ENCODE measurements at regions not wholly inside any gene's neighbourhood (a gene's known extent, or its start where the extent isn't known, plus 50 kb on each side); places are given as distances from the start of the nearest gene placed in this dataset.

DNA sequence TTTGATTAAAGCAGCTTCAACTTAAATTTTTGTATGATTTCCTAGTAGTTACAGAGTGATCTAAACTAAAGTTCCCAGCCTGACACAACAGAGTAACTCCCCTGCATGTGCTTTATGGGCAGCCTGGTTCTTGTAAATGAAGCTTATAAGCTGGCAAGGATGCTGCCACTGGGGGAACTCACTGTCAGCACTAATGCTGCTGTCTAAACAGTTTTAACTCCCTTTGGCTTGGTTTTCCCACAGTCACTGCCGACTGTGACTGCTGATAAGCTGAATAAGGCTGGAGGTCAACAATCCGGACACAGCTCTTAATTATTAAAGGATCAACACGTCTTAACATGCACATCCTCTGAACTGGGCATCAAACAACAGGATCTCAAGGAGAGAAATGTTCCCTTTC is 130.1 kb downstream of the OTUD1 start:
- Histone ChIP-seq H3K27me3 (ENCODE audit: control insufficient read depth, insufficient read depth, low read length) (no peaks in the 10 kb centered on the region), H3K36me3 (ENCODE audit: control insufficient read depth, insufficient read depth, low read length) (no peaks in the 10 kb centered on the region), H3K9me3 (ENCODE audit: control insufficient read depth, insufficient read depth, low read depth, low read length) (no peaks in the 10 kb centered on the region), H2AFZ (ENCODE audit: low read length) (no peak overlapping the region), H3K27ac (ENCODE audit: insufficient read depth, low read length) (no peak overlapping the region), H3K9ac (ENCODE audit: insufficient read depth, low read length) (no peak overlapping the region), H3K4me3 (replicated peaks in 1 of 4; ENCODE audit: control extremely low read depth in 1 of 4, insufficient read depth in 1 of 4, low read depth in 3 of 4, low read length in 4 of 4) (no peak overlapping the region), H3K4me1 (ENCODE audit: control insufficient read depth, extremely low read depth, insufficient read depth, low read length) (no peaks in the 10 kb centered on the region), H3K4me2 (ENCODE audit: extremely low read depth, insufficient read depth, low read length) (no peak overlapping the region), H4K20me1 (ENCODE audit: control insufficient read depth, extremely low read depth, insufficient read depth, low read length) (no peaks in the 10 kb centered on the region), H3K79me2 (ENCODE audit: control insufficient read depth, insufficient read depth, low read length) (no peaks in the 10 kb centered on the region)
- DNase-seq (ENCODE audit: low read depth in 2 of 2), result no peak
- TF ChIP-seq, protein P1, sequence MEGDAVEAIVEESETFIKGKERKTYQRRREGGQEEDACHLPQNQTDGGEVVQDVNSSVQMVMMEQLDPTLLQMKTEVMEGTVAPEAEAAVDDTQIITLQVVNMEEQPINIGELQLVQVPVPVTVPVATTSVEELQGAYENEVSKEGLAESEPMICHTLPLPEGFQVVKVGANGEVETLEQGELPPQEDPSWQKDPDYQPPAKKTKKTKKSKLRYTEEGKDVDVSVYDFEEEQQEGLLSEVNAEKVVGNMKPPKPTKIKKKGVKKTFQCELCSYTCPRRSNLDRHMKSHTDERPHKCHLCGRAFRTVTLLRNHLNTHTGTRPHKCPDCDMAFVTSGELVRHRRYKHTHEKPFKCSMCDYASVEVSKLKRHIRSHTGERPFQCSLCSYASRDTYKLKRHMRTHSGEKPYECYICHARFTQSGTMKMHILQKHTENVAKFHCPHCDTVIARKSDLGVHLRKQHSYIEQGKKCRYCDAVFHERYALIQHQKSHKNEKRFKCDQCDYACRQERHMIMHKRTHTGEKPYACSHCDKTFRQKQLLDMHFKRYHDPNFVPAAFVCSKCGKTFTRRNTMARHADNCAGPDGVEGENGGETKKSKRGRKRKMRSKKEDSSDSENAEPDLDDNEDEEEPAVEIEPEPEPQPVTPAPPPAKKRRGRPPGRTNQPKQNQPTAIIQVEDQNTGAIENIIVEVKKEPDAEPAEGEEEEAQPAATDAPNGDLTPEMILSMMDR (conservative IDR thresholded peaks at IDR 0.05 in 1 of 2, IDR thresholded peaks at IDR 0.05 in 1 of 2; ENCODE audit: low read depth in 1 of 2, low read length in 2 of 2), result no peak
- TF ChIP-seq EZH2 (IDR thresholded peaks at IDR 0.05; ENCODE audit: low read length, missing control alignments), result no peak

DNA sequence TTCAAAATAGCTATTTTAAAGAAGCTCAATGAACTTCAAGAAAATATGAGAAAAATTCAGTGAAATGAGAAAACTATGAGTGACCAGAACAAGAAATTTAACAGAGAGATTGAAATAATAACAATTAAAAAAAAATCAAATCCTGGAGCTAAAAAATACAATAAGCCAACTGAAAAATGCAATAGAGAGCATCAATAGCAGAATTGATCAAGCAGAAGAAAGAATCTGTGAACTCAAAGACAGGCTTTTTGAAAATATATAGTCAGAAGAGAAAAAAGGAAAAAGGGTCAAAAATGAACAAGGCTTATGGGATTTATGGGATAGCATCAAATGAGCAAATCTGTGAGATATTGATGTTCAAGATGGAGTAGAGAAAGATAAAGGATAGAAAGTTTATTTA is 133.0 kb downstream of the OTUD1 start:
- Histone ChIP-seq H3K27ac (ENCODE audit: insufficient read depth, low read length) (no peak overlapping the region), H3K9ac (ENCODE audit: insufficient read depth, low read length) (no peak overlapping the region), H3K27me3 (ENCODE audit: control insufficient read depth, insufficient read depth, low read length) (no peaks in the 10 kb centered on the region), H3K79me2 (ENCODE audit: control insufficient read depth, insufficient read depth, low read length) (no peaks in the 10 kb centered on the region), H3K4me1 (ENCODE audit: control insufficient read depth, extremely low read depth, insufficient read depth, low read length) (no peaks in the 10 kb centered on the region), H4K20me1 (ENCODE audit: control insufficient read depth, extremely low read depth, insufficient read depth, low read length) (no peaks in the 10 kb centered on the region), H3K4me3 (replicated peaks in 1 of 4; ENCODE audit: control extremely low read depth in 1 of 4, insufficient read depth in 1 of 4, low read depth in 3 of 4, low read length in 4 of 4) (no peak overlapping the region), H3K4me2 (ENCODE audit: extremely low read depth, insufficient read depth, low read length) (no peak overlapping the region), H3K36me3 (ENCODE audit: control insufficient read depth, insufficient read depth, low read length) (no peaks in the 10 kb centered on the region), H3K9me3 (ENCODE audit: control insufficient read depth, insufficient read depth, low read depth, low read length) (no peaks in the 10 kb centered on the region), H2AFZ (ENCODE audit: low read length) (no peak overlapping the region)
- no peak for DNase-seq (ENCODE audit: low read depth in 2 of 2)
- TF ChIP-seq, protein P1 (conservative IDR thresholded peaks at IDR 0.05 in 1 of 2, IDR thresholded peaks at IDR 0.05 in 1 of 2; ENCODE audit: low read depth in 1 of 2, low read length in 2 of 2), result no peak
- no peak for TF ChIP-seq EZH2 (IDR thresholded peaks at IDR 0.05; ENCODE audit: low read length, missing control alignments)

DNA sequence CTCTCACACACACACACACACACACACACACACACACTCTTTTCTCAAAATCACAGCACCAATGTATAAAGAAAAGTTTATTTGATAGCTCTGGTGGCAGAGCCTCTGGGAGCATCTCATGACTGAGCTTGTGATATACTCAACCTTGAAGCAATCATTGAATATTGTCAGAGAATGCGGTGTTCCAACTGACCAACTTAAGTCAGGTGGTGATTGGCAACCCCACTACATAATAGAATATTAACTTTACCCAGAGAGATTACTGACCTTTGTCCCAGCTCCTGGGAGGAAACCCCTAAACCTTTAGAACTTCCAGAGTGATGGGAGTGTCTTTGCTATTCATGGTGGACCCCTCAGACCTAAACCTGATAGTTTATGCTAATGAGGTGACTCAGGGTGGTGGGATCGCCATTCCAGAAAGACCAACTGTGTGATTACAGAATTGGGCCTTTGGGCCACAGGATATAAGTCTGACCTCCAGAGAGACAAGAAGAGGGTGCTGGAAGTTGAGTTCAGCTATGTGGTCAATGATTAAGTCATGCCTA is 143.1 kb downstream of the OTUD1 start:
- Histone ChIP-seq H3K9ac (ENCODE audit: insufficient read depth, low read length) (no peak overlapping the region), H3K79me2 (ENCODE audit: control insufficient read depth, insufficient read depth, low read length) (no peaks in the 10 kb centered on the region), H3K4me3 (replicated peaks in 1 of 4; ENCODE audit: control extremely low read depth in 1 of 4, insufficient read depth in 1 of 4, low read depth in 3 of 4, low read length in 4 of 4) (no peak overlapping the region), H3K27me3 (ENCODE audit: control insufficient read depth, insufficient read depth, low read length) (no peaks in the 10 kb centered on the region), H3K36me3 (ENCODE audit: control insufficient read depth, insufficient read depth, low read length) (no peaks in the 10 kb centered on the region), H3K4me1 (ENCODE audit: control insufficient read depth, extremely low read depth, insufficient read depth, low read length) (no peaks in the 10 kb centered on the region), H2AFZ (ENCODE audit: low read length) (no peak overlapping the region), H3K4me2 (ENCODE audit: extremely low read depth, insufficient read depth, low read length) (no peak overlapping the region), H3K9me3 (ENCODE audit: control insufficient read depth, insufficient read depth, low read depth, low read length) (no peaks in the 10 kb centered on the region), H3K27ac (ENCODE audit: insufficient read depth, low read length) (no peak overlapping the region), H4K20me1 (ENCODE audit: control insufficient read depth, extremely low read depth, insufficient read depth, low read length) (no peaks in the 10 kb centered on the region)
- no peak for TF ChIP-seq EZH2 (IDR thresholded peaks at IDR 0.05; ENCODE audit: low read length, missing control alignments)
- TF ChIP-seq, protein P1 (conservative IDR thresholded peaks at IDR 0.05 in 1 of 2, IDR thresholded peaks at IDR 0.05 in 1 of 2; ENCODE audit: low read depth in 1 of 2, low read length in 2 of 2), result no peak
- no peak for DNase-seq (ENCODE audit: low read depth in 2 of 2)
